ELR (cell line): ENCODE measurements at regions not wholly inside any gene's neighbourhood (a gene's known extent, or its start where the extent isn't known, plus 50 kb on each side); places are given as distances from the start of the nearest gene placed in this dataset.

Experiments
- DNase-seq: peaks from one replicate; pipeline ENCODE4 v3.0.0-alpha.2; 2015; ENCODE audit warnings: low read depth

DNA sequence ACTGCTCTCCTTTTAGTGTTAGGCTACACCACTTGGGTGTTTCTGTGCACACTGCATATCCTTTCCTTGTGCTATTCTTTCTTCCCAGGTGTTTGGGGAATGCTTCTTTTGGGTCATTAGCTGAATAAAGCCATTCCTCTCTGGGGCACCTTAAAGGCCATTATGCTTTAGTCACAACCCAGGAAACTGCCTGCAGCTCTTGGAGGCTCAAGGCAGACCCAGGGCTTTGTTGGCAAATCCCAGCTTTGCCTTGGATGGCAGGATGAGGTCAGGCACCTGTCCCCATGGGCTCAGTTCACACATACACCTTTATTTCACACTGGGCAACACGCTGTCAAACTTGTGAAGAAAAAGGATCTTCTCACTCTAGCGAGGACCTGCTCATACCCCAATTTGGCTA, 460.6 kb downstream of the CCSER2 start:
- DNase-seq = no peak

DNA sequence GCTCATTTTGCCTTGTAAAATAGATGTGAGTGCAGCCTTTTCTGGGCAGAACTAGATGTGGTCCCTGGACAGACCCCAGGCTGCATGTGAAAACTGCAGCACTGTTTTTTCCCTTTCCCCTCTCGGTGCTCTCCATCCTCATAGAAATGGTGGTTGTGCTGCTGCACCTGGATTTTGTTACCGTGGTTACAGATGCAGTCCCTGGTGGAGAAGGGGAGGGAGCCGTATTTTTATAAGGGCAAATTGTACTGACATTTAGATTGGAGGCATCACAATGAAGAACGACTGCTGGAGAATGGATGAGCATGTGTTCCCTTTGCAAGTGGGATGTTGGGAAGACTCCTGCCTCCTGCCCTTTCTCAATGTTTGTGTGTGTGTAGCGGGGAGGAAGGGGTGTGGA, 469.9 kb downstream of the CCSER2 start:
- DNase-seq = no peak

DNA sequence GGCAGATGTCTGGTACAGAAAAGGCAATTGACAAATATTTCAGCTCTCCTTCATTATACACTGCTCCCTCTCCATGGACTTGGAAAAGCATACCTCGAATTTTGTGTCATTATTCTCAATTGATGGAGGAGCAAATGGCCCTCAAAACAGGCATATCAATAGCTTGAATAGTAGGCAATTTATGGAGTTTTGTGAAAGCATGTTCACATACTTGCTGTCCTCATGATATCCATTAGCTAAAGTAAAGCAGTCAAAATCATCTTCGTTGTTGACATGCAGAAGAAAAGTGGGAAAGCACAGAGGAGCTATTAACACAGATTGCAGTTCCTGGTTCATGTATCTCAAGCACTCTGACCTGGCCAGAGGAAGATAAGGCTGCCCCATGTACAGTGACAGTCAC, 472.8 kb downstream of the CCSER2 start:
- DNase-seq = no peak

DNA sequence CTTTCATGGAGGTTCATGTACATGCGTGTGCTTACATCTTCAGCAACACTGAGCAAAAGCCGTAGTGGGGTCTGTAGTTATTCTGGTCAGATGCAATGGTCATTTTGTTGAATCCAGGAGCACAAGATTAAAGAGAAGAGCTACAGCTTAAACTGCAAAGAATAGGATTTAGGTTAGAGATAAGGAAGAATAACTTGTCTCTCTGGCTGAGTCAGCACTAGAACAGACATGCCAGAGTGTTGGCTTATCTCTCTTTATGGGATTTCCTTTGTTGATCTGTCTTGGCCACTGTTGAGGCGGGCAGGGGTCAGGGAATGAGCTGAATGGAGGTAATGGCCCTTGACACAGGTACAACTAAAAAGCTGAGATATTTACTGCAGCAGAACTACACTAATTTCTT, 473.5 kb downstream of the CCSER2 start:
- no peak for DNase-seq

DNA sequence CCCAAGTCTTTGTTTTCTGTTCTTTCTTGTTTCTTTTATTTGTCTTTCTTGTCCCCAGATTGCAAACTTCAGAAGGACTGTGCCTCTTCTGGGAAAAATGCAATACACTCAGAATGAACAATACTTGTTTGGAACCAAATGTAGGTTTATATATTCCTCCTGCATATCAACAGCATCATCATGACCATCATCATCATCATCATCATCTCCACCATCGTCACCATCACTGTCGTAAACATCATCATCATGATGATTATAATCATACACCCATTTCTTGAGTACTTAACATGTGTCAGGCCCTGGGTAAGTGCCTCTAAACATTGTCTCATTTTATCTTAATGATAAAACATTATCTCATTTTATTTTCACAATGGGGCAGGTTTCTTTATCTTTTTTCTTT, 476.8 kb downstream of the CCSER2 start:
- no peak for DNase-seq

DNA sequence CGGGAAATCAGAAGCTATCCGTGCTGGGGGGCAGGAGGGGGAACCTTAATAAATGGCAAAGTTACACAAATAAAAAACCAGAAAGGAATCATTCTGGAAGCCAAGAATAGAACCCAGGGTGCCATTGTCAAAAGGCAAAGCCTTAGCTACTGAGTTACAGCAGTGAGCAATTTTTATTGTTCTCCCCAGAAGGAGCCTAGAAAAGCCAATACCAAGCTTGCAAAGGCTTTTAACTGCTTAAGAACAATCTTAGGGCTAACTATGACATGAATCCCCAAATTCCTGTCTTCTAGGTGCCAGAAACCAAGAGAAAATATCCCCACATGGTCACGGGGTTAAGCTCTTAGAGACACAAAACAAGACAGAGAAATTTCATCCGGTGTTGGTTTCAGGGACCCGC, 482.7 kb downstream of the CCSER2 start:
- no peak for DNase-seq

DNA sequence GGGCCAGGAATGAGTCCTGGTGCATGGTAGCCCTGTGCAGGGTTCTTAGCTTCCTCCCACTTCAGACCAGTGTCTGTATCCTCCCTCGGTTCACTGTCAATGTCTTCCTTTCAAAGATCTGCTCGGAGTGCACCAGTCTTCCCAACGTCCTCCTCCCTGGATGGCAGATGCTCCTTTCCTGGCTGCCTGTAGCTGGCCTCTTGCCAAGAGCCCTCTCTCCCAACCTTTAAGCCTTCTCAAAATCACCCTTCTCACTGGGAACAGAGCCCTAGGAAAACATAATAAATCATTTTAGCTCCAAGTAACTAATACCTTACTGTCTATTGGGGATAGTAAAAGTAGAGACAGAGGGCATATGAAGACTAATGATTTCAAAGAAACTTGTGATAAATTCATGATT, 490.6 kb downstream of the CCSER2 start:
- no peak for DNase-seq

DNA sequence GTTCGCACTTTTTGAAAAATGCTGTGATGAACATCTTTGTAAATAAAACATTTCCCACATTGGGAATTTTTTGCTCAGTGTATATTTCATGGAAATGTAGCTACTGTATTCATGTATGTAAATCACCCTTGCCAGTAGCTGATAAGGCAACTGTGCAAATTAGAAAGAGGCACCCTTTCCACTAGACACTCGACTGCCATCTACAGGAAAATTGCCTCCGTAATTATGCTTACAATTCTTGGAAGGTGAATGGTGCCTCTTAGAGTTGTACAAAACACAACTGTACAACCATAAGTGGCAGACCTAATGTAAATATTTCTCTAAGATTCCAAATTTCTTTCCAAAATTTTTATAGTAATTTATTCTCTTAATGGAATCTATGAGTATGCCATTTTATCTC, 491.7 kb downstream of the CCSER2 start:
- DNase-seq = peak; percentile 1

DNA sequence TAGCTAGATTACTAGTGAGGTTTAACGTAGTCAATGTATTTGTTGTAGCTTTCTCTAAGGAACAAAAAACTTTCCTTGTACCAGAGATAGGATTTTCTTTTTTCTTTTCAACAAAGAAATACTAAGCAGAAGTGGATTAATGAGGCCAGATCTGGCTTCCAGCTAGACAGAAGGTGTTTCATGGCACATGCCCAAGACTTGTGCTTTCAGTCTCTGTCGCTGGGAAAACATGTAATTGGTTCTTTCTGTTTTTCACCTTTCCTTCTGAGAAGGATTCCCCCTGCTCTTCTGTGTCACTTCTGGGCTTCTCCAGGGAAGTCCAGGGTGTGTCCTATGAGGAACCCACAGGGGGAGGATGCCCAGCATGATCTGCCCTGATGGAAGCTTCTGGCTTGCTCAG, 492.2 kb downstream of the CCSER2 start:
- DNase-seq = no peak

DNA sequence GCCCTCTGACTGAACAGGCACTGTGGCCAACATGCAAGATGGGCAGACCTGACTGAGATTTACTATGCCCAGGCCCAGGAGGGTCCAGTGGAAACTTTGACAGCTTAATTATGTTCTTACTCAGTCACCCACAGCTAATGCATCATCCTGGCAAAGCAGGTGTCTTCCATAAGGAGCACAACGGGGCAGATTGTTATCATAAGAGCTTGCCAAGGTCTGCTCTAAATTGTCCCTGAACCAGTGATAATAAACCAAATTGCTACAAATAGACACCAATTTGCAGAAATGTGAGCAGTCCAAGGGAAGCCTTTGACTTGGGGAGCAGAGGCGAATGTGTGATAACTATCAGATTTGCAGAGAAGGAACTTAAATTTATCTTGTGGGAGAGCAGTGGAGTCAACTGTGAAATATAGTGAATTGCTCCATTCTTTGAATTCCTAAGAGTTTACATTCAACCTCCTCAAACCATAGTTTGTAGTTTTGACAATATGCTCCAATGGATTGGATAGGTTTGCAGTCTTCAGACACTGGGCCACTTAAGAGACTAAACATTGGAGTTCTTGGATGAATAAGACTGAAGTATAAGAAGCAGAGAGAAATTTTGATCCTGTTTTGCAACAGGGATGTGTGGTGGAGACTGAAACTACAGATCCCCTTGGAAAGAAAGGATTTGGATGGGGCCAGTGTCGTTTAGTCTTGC, 494.7 kb downstream of the CCSER2 start:
- DNase-seq = no peak

DNA sequence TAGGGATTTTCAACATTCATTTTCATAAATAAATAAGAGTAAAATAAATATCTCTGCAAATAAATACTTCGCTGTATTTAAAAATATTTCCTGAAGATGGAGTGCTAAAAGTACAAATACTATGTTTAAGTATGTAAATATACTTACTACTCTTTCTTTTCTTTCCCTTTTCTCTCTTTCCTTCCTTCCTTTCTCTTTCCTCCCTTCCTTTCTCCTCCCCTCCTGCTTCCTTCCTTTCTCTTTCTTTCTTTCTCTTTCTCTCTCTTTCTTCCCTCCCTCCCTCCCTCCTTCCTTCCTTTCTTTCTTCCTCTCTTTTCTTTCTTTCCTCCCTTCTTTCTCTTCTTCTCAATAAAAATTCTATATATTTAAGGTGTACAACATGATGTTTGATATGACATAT, 496.1 kb downstream of the CCSER2 start:
- no peak for DNase-seq

DNA sequence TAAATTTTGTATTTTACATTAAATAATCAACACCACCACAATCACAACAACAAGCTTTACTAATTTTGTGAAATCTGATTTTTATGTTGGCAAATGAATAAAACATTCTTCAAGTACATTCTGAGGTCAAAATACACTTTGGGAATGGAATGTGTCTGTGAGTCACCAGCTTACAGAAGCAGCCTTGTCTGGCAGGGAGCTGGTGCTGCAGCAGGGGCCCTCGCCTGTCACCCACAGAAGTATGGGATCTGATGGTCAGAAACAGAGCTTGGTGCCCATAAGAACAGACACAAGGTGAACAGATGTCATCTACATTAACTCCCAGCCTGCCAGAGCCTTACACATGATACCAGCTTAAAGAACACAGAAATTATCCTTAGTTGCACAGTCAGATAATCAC, 496.9 kb downstream of the CCSER2 start:
- peak; percentile 21 for DNase-seq

DNA sequence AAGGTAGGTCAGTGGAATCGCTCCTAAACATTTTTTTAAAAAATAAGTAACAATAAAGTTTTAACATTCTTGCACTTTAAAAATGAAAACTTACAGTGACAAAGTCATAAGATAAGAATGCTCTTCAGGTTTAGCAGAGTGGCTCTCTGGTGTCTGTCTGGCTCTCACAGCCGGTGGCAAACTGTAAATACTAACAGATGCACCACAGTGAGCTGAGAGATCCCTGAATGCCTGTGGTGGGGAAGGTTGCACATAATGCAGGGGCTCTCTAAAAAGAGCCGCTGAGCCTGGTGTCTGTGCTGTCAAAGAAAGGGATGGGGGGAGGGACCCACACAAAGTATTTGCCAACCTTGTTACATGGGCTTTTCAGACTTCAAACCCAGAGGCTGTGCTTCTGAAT, 498.3 kb downstream of the CCSER2 start:
- DNase-seq = no peak

DNA sequence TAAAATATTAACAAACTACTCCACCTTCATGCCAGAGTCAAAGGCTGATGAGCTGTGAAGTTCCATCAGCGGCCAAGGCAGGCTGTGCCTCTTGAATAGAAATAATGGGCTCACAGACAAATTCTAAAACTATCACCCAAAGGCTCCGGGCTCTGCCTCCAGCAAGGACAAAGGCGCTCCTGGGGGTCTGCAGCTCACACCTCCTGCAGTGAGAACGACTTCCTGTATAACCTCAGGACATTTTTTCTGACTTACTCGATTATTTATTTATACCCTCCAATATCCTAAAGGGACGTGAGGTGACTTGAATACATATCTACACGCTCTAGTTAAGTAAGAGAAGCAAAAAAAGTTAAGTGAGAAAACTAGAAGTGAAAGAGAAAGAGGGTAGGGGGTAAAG, 500.7 kb downstream of the CCSER2 start:
- no peak for DNase-seq

DNA sequence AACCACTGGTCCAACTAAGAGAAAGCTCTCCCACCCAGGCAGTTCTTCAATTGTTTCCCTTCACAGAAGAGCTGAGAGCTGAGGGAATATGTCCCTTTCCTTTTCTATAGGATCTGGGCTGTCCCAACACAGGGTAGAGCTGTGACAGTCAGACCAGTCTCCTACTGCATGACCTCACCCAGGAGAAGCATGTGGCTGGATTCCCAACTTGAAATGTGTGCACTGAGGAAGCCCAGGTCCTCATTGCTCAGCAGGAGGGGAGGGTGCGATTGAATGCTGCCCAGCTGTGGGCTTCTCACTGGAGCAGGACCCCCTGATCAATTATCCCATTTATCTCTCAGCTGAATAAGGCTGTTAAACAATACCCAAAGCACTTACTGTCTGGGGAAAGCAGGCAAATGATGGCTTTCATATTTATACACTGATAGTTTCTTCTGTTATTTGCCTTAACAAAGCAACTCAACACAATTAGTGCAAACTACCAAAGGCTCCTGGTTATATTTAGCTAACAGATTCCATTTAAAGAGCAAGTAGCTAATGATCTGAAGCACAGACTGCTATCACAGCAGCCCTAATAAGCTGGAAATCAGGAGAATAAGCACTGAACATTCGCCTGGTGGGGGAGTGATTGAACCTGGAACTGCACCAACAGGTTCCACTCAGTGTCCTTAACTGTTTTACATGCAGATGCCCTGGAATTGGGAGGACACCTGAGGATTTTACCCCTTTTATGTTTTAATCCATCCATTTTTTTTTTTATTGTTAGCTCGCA, 508.8 kb downstream of the CCSER2 start:
- DNase-seq = no peak

DNA sequence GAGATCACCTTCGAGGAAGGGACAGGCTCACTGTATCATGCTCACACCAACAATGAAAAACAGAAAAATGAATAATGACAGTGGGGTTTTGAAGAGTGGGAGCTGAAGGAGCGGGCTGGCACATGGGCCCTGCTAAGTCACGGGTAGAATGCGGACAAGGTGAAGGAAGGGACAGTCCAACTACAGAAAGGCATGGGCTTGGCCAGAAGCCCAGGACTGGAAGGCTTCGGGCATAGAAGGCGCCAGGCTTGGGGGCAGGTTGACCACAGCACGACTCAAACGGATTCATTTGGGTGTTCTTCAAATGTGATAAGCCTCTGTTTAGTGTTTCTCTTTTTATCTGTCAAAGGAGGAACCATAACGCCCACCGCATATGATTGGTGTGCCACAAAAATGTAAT, 509.5 kb downstream of the CCSER2 start:
- no peak for DNase-seq

DNA sequence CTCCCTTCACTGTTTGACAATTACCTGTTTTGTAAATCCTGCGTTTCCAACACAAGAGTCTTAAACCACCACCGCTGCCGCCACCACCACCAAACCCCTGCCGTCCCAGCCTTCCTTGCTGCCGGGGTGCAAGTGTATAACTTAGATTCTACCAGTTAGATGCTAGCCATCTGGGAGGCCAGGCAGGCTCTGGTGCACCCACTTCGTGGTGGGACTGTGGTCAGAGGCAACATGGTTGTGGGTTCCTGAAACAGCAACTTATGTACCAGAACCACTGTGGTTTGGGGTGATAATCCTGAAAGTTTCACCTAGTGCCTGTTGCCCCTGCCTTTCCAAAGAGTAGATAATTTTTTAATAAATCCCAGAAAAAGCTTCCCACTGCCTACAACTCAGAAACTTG, 510.5 kb downstream of the CCSER2 start:
- DNase-seq = no peak

DNA sequence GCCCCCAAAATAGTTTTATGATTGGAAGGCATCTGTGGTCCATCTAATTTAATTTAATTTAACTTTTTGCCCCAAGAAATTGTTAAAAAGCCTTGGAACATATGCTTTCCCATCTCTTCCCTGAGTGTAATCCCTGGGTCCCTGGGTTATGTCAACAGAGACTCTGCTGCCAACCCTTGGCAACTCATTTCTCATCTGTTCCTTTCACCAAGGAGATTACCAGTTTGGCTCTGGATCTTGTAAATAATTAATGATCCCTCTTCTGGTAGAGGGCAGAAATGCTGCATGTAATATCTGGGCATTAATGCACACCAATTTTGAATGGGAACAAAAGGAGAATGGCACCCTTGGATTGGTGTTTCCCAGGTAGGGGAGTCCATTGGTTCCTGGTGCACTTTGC, 514.2 kb downstream of the CCSER2 start:
- no peak for DNase-seq

DNA sequence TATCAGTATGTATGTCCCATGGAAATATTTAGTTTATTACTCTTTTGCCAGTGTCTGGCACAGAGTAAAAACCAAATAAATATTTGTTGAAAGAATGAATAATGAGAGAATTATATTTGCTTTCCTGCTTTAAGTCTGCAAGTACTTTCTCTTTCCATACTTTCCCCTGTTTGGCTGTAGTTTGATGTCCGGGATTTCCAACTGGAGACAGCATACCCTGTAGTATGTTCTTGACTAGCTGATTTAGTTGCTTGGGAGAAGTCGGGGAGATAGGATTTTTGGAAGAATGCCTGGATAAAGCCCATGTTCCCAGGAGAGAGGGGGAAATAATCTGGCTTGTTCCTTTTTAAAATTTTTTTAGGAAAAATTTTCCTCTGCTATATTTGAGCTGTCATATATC, 516.1 kb downstream of the CCSER2 start:
- DNase-seq = no peak

DNA sequence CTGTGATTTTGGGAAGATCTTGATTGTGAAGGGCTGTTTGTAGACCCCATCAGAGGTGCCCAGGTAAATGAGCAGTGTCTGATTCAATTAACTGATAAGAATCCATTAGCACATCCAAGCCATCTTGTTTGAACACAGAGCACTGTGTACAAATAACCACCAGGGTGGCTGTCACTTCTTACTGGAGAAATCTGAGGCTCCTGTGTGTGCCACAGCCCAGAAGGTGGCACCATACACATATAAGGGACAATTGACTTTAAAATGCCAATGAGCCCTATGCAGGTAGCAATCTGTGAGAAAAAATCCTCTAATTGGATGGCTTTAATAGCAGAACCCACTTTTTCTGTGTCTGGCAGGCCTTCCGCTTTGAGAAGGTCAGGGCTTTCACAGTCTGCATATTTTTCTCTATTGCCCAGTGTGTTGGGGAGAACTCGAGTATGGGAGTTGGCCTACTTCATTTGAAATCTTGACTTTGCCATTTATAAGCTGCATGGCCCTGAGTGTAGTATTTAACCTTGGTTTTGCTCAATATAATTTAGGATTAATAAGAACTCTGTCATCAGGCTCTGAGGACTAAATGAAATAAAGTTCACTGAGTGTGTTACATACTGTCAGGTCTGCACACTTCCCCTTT, 517.4 kb downstream of the CCSER2 start:
- DNase-seq = no peak

DNA sequence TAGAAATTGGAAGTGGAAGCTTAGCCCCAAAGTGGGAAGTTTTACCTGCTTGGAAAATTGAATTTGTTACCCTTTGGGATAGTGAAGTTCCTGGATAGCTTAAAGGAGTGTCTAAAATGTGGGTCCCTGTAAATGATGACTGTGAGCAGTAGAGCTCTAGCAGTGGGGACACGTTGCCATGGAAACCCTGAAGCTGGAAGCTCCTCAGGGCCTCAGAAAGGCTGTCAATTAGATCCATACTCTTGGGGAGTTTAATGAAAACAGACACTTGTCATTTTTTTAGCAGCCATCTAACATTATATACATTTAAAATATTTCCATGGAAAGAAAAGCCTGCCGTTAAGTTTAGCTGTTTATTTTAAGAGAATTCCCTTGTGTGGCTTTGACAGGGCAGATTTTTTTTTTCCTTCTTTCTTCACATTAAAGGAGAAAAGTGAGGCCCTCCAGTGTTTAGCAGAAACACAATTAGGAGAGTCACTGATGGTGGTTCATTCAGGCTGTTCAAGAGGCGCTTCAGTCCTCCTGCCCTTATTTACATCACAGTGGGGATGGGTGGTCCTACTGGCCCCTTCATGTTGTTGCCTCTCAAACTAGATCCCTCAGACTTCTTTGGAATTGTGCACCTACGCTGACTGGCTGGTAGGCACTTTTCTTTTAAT, 518.4 kb downstream of the CCSER2 start:
- DNase-seq = no peak

DNA sequence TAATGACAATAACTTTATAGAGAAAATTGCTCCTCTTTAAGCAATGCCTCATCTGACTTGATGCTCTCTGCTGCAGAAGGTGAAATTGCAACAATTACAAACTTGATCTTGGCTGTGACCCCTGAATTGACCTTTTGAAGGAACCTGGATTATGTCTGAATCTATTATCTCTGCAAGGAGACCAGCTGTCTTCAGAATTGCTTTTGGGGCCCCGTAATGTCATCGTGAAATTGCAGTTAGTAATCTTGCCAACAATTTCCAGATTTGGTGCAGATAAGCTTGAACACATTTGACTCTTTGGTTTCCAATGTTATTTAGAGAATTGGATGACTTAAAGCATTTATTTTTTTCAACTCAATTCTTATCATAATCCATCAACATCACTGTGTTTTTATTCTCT, 520.6 kb downstream of the CCSER2 start:
- DNase-seq = no peak

DNA sequence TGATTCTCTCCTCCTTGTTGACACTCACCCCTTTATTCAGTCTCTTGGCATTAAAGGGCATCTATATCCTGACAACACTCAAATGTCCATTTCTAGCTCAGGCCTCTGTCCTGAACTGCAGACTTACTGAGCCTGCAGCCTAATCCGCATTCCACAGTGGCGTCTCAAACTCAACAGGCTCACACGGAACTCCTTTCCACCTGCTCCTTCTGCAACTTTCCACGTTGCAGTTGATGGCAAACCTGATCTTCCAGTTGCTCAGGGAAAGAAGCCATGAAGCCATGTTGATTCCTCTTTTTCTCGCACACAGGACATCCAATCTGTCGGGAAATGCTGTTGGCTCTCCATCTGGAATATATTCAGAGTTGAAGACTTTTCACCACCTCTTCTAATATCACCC, 522.4 kb downstream of the CCSER2 start:
- no peak for DNase-seq
